HG03432 (cell line): ENCODE measurements at regions not wholly inside any gene's neighbourhood (a gene's known extent, or its start where the extent isn't known, plus 50 kb on each side); places are given as distances from the start of the nearest gene placed in this dataset.

Source experiments
- ATAC-seq: cut with Tn5 transposase; IDR thresholded peaks from one replicate; pipeline ENCODE4 v1.9.1; 2021; ENCODE audit warnings: mild to moderate bottlenecking, moderate library complexity; ENCODE audit not compliant: unreplicated experiment

GRCh38 chr21:14736162-14736561, 190.0 kb upstream of the SAMSN1 start:
- ATAC-seq: peak; percentile 65

GRCh38 chr21:14734833-14735232, 188.7 kb upstream of the SAMSN1 start:
- ATAC-seq: no peak

GRCh38 chr21:14734191-14734590, 188.1 kb upstream of the SAMSN1 start:
- peak; percentile 55 for ATAC-seq

GRCh38 chr21:14725219-14725618, 179.1 kb upstream of the SAMSN1 start:
- no peak for ATAC-seq

- ATAC-seq: peak; percentile 70
These were observed 176.8 kb upstream of the SAMSN1 start for GRCh38 chr21:14722841-14723483.

- ATAC-seq: no peak
These were observed 174.1 kb upstream of the SAMSN1 start for GRCh38 chr21:14720237-14720636.

- ATAC-seq: no peak
These were observed 172.8 kb upstream of the SAMSN1 start for GRCh38 chr21:14718951-14719350.

GRCh38 chr21:14716761-14717396, 170.8 kb upstream of the SAMSN1 start:
- ATAC-seq: no peak

- no peak for ATAC-seq
These were observed 167.0 kb upstream of the SAMSN1 start for GRCh38 chr21:14713109-14713508.

- no peak for ATAC-seq
These were observed 166.1 kb upstream of the SAMSN1 start for GRCh38 chr21:14712121-14712715.

- no peak for ATAC-seq
These were observed 165.2 kb upstream of the SAMSN1 start for GRCh38 chr21:14711287-14711686.

GRCh38 chr21:14707511-14708020, 161.5 kb upstream of the SAMSN1 start:
- ATAC-seq: no peak

- no peak for ATAC-seq
These were observed 160.8 kb upstream of the SAMSN1 start for GRCh38 chr21:14706712-14707510.

- ATAC-seq: no peak
These were observed 153.6 kb upstream of the SAMSN1 start for GRCh38 chr21:14699433-14700407.

- ATAC-seq: no peak
These were observed 151.7 kb upstream of the SAMSN1 start for GRCh38 chr21:14697769-14698168.

GRCh38 chr21:14694817-14695216, 148.7 kb upstream of the SAMSN1 start:
- ATAC-seq: no peak

- no peak for ATAC-seq
These were observed 147.9 kb upstream of the SAMSN1 start for GRCh38 chr21:14693997-14694396.

- ATAC-seq: no peak
These were observed 145.8 kb upstream of the SAMSN1 start for GRCh38 chr21:14691914-14692313.

GRCh38 chr21:14690886-14691285, 144.8 kb upstream of the SAMSN1 start:
- ATAC-seq: no peak

GRCh38 chr21:14688936-14689335, 142.8 kb upstream of the SAMSN1 start:
- ATAC-seq: no peak
